CD4-positive, alpha-beta T cell (primary cell): ENCODE measurements at regions not wholly inside any gene's neighbourhood (a gene's known extent, or its start where the extent isn't known, plus 50 kb on each side); places are given as distances from the start of the nearest gene placed in this dataset.

Source experiments
- ATAC-seq: fragments of 200-7000 bp; cut with Tn5 transposase; one replicate; pipeline ENCODE4 v1.10.0; 2022; ENCODE audit warnings: mild to moderate bottlenecking; ENCODE audit not compliant: poor library complexity
- CTCF ChIA-PET: fragments of 350-600 bp; sonication (Branson Sonifier 250); formaldehyde crosslinking; loops from one replicate; lab custom pipeline; 2021; ENCODE audit warnings: antibody characterized with exemption, inconsistent platforms; lab: Charles Lee
- POLR2A ChIA-PET: fragments of 350-600 bp; sonication (Branson Sonifier 250); formaldehyde crosslinking; loops from one replicate; lab custom pipeline; 2021; ENCODE audit warnings: antibody characterized with exemption, inconsistent platforms; lab: Charles Lee
- DNase-seq, 14 experiments: peaks; one replicate each; pipeline ENCODE4 v3.0.0-alpha.2; 2013 to 2020; ENCODE audit warnings: mixed read lengths in 2 of 14
- H3K27ac ChIP-seq, 2 donors: one replicate each; pipeline versions ENCODE4 v1.5.1 to v1.7.0; 2013; ENCODE audit warnings: low read length in 2 of 2, low read depth in 1 of 2, mild to moderate bottlenecking in 1 of 2
- H3K27me3 ChIP-seq, 2 experiments: 1 replicate in 1 of 2; 2 replicates in 1 of 2; pipeline versions ENCODE4 v1.6.1 to v1.7.0; 2013; ENCODE audit warnings: low read length in 2 of 2, control low read depth in 1 of 2, mild to moderate bottlenecking in 1 of 2, moderate library complexity in 1 of 2; ENCODE audit not compliant: insufficient read depth in 2 of 2, control insufficient read depth in 1 of 2
- H3K36me3 ChIP-seq: one replicate; pipeline ENCODE4 v1.6.1; 2013; ENCODE audit warnings: low read length, control low read depth; ENCODE audit not compliant: insufficient read depth
- H3K4me1 ChIP-seq: one replicate; pipeline ENCODE4 v1.6.1; 2013; ENCODE audit warnings: low read length, control low read depth; ENCODE audit not compliant: insufficient read depth
- H3K4me3 ChIP-seq: one replicate; pipeline ENCODE4 v1.5.1; 2013; ENCODE audit warnings: mild to moderate bottlenecking, low read length, moderate library complexity
- H3K9me3 ChIP-seq, 2 experiments: 1 replicate in 1 of 2; 2 replicates in 1 of 2; pipeline versions ENCODE4 v1.6.1 to v1.7.0; 2013; ENCODE audit warnings: low read length in 2 of 2, mild to moderate bottlenecking in 2 of 2, control low read depth in 1 of 2, moderate library complexity in 1 of 2; ENCODE audit not compliant: control insufficient read depth in 1 of 2, insufficient read depth in 1 of 2
- H3K27ac Mint-ChIP-seq: one replicate; pipeline ENCODE4 v1.8.0; 2020; ENCODE audit warnings: mixed read lengths
- H3K27me3 Mint-ChIP-seq: one replicate; pipeline ENCODE4 v1.8.0; 2021; ENCODE audit warnings: mixed read lengths
- H3K36me3 Mint-ChIP-seq: one replicate; pipeline ENCODE4 v1.8.0; 2021; ENCODE audit warnings: low read depth, mixed read lengths
- H3K4me1 Mint-ChIP-seq: one replicate; pipeline ENCODE4 v1.8.0; 2021; ENCODE audit warnings: low read depth, mixed read lengths
- H3K4me3 Mint-ChIP-seq: one replicate; pipeline ENCODE4 v1.8.0; 2020; ENCODE audit warnings: mild to moderate bottlenecking, mixed read lengths
- H3K9me3 Mint-ChIP-seq: one replicate; pipeline ENCODE4 v1.8.0; 2020; ENCODE audit warnings: mixed read lengths
- CTCF ChIP-seq: fragments of 200-600 bp; IDR thresholded peaks from one replicate; pipeline ENCODE4 v1.8.0; 2022; ENCODE audit warnings: antibody characterized with exemption, mild to moderate bottlenecking
- intact Hi-C, 2 experiments: fragments of 100-400 bp; cut with DNase I in 1 of 2; cut with micrococcal nuclease in 1 of 2; formaldehyde crosslinking; loops; one replicate each; pipeline versions ENCODE4 v1.15.1 to v1.9.0; 2023 to 2025; cut with DNase I, micrococcal nuclease

GRCh38 chr6:140572867-140573266, 1198.4 kb upstream of the CITED2 start:
- Histone ChIP-seq H3K27me3 (no peaks in the 10 kb centered on the region), H3K4me3 (no peak overlapping the region), H3K36me3 (no peaks in the 10 kb centered on the region), H3K27ac (no peak overlapping the region), H3K9me3 (no peaks in the 10 kb centered on the region), H3K4me1 (no peaks in the 10 kb centered on the region)
- Mint-ChIP-seq H3K9me3 (no peaks in the 10 kb centered on the region), H3K27ac (no peak overlapping the region), H3K36me3 (no peaks in the 10 kb centered on the region), H3K4me1 (no peaks in the 10 kb centered on the region), H3K4me3 (no peak overlapping the region), H3K27me3 (no peaks in the 10 kb centered on the region)
- POLR2A ChIA-PET: no interaction called here
- TF ChIP-seq CTCF: no peak
- no peak for ATAC-seq
- CTCF ChIA-PET: no interaction called here
- intact Hi-C loops: no loop called here
- DNase-seq: no peak

- H3K4me3 ChIP-seq: no peak overlapping the region
- no peaks in the 10 kb centered on the region for H3K9me3 ChIP-seq
- DNase-seq: no peak
- Mint-ChIP-seq H3K4me1 (no peaks in the 10 kb centered on the region), H3K27ac (no peak overlapping the region), H3K9me3 (no peaks in the 10 kb centered on the region), H3K27me3 (no peaks in the 10 kb centered on the region), H3K36me3 (no peaks in the 10 kb centered on the region), H3K4me3 (no peak overlapping the region)
- no peak for TF ChIP-seq CTCF
- H3K27me3 ChIP-seq: no peaks in the 10 kb centered on the region
- ATAC-seq: no peak
- ChIA-PET POLR2A (no interaction called here), CTCF (no interaction called here)
- no peaks in the 10 kb centered on the region for H3K4me1 ChIP-seq
- intact Hi-C loops: no loop called here
- no peak overlapping the region for H3K27ac ChIP-seq
- no peaks in the 10 kb centered on the region for H3K36me3 ChIP-seq
These were observed 1197.7 kb upstream of the CITED2 start for GRCh38 chr6:140572129-140572528.

GRCh38 chr6:140571145-140571544, 1196.7 kb upstream of the CITED2 start:
- Histone ChIP-seq H3K27ac (no peak overlapping the region), H3K36me3 (no peaks in the 10 kb centered on the region), H3K27me3 (no peaks in the 10 kb centered on the region), H3K4me3 (no peak overlapping the region), H3K9me3 (no peaks in the 10 kb centered on the region), H3K4me1 (no peaks in the 10 kb centered on the region)
- Mint-ChIP-seq H3K27ac (no peak overlapping the region), H3K27me3 (no peaks in the 10 kb centered on the region), H3K9me3 (no peaks in the 10 kb centered on the region), H3K4me3 (no peak overlapping the region), H3K36me3 (no peaks in the 10 kb centered on the region), H3K4me1 (no peaks in the 10 kb centered on the region)
- ChIA-PET POLR2A (no interaction called here), CTCF (no interaction called here)
- intact Hi-C loops: no loop called here
- no peak for TF ChIP-seq CTCF
- no peak for ATAC-seq
- no peak for DNase-seq
